Lung microvascular endothelial cell (primary cell): ENCODE measurements at regions not wholly inside any gene's neighbourhood (a gene's known extent, or its start where the extent isn't known, plus 50 kb on each side); places are given as distances from the start of the nearest gene placed in this dataset.
"Not testable (repeated sequence)": the region's sequence is repeated elsewhere in the genome, so short reads cannot be mapped to it uniquely, and the experiment has no call there.

ENCODE experiments used
- DNase-seq, 2 donors: peaks; one replicate each; pipeline versions ENCODE4 v3.0.0 to v3.0.0-alpha.2; 2010; ENCODE audit warnings: low read depth in 2 of 2

DNA sequence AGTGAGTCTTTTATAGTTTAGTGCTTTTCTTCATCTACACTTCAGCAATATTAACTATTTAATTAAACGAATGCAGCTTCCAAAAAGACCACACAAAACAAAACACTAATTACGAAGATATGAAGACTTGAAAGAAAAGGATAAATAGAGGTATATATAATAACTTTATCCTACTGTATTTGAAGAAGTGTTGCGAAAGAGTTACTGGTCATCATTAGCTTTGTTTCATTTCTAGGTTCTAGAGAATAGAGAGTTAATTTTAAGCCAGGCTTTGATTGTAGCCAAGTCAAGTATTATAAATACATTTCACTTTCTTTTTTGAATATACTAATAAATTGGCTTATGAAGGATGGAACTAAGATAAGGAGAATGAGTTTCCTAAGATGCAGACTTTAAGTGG is 416.8 kb upstream of the GBE1 start:
- no peak for DNase-seq

DNA sequence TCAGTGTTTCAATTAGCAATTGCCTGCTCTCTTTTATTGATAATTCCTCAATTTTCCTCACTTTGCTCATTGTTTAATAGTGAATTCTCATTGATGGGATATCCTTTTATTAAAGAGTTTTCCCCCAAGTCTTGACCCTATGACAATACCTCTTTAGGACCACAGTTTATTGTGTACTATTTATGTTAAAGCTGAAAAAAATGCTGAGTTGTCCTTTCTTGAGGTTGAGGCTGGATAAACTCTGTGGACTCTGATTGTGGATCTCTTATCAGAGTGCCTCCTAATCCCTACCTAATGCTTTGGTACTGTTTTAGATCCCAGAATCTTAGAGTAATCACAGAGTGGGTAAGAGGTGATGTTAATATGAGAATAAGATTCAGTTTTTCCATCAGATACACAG is 416.3 kb upstream of the GBE1 start:
- DNase-seq, result no peak

DNA sequence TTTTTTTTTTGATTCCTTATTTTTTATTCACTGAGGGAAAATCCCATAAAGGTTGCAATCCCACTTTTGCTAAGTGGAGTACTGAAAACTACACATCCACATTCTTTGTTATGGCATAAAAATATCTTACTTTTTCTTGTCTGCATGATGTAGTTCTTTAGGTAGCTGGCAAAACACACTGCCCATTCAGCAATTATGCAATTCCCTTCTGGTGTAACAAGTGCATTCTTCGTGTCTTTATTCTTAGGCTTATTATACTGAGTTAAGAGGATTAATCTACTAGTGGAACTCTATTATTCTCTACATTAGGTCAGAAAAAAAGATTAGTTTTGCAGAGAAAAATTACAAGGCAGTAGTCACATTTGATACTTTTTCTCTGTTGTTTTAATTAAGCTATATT is 403.8 kb upstream of the GBE1 start:
- DNase-seq, result no peak

DNA sequence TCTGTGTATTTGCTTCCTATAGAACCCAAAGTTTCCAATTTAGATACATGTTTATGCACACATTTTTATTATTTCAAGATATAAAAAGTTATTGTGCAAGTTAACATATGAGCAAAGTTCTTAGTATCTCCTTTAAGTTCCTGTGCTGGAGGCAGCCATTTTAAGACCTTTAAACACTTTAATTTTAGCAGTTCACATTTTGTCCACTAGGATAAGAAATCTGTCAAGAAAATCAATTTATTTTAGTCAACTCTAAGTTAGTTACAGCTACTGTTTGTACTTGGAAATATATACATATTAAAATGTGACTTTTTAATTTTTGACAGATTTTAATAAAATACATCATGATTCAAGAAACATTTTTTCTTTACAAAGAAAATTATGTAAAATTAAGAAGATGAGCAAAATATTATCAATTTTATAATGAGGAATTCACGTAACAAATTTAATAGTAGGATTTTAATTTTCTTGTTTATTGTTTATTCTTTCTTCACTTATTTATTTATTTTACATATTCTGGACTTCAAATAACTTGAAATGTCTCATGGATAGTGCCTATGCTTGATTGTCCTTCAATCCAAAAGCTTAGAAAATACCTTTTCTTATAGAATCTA is 402.6 kb upstream of the GBE1 start:
- peak in 1 of 2 donors; percentile 16 for DNase-seq

DNA sequence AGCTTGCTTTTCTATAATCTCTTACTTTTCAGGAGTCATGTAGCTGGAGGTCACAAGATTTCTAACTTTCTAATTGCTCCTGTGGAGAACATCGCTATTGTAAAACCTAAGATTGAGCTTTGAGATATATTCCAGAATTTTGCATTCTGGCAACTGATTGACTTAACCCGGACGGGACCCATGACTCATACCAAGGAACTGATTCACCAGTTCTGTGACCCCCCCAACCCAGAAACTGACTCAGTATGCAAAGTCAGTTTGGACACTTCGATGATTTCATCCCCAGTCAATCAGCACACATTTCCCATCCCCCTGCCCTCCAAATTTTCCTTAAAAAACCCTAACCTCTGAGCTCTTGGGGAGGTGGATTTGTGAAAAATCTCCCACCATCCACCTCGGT is 396.5 kb upstream of the GBE1 start:
- DNase-seq, result peak; percentile 2 to 93

DNA sequence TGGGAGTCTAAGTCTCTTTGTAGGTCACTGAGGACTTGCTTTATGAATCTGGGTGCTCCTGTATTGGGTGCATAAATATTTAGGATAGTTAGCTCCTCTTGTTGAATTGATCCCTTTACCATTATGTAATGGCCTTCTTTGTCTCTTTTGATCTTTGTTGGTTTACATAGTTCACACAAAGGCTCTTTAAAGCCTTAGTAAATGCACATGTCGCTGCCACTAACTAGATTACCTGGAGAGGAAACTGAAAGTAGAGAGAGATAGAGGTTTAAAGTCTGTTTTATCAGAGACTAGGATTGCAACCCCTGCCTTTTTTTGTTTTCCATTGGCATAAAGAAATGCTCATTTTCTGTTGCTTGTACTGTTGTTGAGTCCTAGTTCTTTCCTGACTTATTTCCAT is 392.4 kb upstream of the GBE1 start:
- not testable (repeated sequence) for DNase-seq

DNA sequence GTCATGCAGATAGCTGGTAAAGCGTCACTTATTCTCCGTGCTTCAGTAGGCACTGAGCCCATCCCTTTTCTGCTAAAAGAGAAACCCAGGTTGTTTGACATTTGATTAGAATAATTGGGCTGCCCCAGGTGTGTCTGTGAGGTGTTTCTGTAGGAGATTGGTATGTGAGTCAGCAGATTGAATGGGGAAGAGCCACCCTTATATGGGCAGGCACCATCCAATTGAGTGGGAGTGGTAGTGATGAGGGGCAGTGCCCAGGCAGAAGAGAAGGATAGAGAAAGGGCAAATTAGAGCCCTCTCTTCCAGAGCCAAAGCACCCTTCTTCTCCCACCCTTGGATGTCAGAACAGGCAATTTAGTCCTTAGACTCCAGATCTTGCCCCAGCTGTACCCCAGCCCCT is 384.3 kb upstream of the GBE1 start:
- DNase-seq, result no peak

DNA sequence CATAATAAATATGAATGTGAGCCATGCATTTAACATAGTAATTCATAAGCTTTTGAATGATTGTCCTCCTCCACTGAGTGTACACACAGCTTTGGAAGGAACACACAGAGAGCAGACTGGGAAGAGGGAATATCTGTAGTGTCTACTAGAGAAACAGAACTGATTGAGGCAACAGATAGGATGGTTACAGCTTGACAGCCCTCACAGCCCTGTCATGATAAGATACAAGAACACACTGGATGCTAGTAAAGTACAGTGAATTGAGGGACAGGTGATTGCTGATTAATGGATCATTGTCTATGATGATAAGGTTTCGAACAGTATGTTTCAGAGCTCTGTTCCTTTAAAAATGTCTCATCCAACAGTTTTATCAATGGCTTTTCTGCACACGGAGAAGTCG is 383.4 kb upstream of the GBE1 start:
- no peak for DNase-seq

DNA sequence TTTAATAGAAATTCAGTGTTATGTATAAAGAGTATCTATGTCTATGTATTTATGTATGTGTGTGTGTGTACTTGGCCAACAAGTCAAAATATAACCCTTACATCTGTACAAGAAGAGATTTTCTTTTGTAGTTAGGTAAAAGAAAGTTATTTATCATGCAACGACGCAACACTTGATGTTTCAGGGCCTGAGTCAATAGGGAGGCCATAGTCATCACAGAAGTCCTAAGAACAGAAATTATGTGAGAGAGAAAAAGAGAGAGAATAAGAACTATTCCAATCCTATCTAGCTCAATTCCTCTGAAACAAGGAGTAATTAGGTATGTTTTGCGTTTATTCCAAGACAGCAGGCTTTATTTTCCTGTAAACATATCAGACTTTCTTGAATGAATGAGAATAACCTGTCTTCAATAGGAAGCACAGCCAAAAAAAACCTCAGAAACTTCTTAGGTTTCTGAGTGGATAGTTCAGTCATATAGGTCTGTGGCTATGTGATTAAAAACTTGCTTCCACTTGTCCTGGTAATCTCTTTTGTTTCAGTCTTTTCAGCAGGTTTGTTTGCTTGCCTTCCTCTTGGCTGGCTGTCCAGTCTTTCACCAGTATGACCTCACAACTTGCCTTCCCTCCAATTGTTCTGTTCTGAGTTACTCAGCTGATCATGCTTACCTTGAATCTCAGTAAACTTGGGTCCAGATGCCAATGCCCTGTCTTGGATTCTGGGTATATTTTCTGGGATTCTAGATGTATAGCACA is 382.4 kb upstream of the GBE1 start:
- peak; percentile 10 to 23 for DNase-seq

DNA sequence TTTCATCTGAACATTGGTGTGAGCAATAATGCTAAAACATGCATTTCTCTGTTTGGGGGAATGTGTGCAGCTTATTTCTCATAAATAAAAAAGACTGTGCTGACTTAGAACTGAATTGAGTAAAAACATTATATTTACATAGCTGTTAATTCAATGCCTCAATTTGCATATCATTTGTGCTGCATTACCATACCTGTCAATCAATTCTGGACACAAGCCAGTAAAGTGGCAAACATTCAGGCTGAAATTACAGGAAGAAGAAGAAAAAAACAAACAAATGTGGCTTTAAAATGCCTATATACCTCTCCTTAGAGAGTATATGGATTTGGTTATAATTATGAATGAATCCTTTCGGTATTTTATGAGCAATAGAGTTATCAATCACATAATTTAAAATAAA is 380.1 kb upstream of the GBE1 start:
- no peak for DNase-seq

DNA sequence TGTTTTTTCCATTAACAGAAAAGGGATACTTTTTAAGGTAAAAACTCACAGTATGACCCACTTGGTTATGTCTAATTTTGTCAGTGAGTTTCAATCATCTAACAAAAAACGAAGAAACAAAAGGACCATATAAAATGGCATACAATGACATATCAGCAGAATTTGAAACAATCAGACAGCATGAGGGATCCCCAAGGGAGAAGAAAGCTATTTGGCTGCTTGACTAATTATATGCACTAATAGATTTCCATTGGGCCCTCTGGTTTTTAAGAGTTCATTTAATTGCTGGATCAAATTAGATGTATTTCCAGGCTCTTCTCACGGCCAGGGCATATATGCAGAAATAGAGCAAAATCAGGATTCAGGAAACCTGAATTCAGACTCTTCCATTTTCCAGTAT is 376.4 kb upstream of the GBE1 start:
- no peak for DNase-seq

DNA sequence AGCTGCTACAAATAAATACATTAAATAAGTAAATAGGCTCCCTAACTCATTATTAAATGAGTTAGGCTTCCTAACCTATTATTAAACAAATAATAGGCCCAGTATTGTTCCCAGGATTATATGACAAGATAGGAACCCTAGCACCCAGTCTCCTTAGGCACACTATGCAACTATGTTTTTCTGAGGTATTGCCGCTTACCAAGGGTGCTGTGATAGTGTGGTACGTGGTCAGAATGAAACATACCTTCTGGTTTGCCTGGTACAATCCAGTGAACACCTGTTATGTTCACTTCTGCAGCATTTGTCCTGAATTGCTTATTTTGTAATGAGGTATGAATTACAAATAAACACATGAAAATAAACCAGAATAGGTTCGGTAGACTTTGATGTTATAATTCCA is 375.6 kb upstream of the GBE1 start:
- DNase-seq, result no peak

DNA sequence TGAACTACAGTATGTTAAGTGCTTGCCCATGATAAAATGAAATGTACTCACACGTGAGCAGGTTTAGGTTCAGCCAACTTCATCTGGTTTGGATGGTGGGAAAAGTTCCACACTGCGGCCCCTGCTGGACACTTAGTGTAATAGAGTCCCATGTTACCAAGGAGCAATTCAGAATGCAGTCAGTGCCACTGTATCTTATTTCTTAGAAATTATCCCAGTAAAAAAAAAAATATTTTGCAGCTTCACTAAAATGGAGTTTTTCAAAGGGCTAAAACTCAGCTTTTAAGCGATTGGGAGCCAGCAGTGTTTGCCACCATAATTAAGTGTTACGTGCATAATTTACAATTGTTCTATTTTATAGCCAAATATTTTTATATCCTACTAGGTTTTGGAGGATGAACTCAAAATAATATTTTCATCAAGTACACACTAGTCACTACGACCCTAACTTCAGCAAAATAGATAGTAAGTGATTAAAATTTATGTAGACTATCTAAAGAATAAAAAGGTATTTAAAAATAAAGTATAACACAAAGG is 371.7 kb upstream of the GBE1 start:
- peak; percentile 73 to 84 for DNase-seq

DNA sequence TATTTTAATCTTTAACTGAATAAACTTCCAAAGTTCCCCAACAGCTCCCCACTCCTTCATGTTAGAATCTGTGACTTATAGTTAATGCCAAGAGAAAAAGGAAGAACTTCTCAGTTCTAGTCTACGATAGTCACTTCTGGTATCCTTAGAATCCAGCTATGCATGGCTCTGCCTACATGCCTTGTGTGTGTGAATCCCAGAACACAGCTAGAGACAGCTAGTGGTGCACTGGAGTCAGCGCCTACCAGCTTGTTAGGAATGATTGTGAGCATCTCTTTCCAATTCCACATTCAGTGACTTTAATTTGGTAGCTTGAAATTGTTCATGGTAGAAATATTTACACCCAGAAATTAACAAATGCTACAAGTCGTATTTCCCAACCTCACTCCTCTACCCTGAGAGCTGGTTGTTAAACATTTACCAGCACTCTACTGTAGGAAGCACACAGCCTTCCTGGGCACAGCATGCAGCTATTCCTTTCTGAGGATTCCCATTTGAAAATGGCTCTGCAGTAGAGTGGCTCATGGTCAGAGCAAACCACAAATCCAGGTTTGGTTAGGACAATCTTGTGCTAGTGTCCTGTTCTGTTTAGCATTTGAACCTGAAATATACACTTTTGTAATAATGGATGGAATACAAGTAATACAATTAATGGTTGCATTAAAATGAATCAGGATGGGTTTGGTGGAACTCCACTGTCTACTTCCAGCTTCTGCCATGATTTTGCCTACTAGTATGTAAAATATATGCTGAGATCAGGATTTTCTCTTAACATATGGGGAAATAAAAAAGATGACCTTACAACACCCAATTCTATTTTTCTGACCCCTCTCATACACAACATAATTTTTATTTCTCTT is 371.0 kb upstream of the GBE1 start:
- DNase-seq, result no peak

DNA sequence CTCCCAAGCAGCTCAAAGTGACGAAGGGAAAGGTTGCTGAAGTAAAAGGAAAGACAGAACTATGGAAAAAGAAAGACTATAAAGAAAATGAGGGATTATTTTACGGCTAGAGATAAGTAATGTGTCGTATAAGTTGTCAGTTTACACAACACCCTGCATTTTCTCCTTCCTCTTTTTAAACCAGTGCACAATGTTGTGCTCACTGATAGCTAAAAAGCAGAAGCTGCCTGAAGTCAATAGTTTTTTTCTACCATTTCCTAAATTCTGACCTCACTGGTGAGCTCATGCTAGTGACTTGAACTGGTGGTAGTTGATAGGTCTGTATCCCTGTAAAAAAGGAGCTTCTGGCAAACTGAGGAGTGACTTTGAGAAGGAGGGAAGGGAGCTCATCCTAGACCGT is 368.6 kb upstream of the GBE1 start:
- no peak for DNase-seq

DNA sequence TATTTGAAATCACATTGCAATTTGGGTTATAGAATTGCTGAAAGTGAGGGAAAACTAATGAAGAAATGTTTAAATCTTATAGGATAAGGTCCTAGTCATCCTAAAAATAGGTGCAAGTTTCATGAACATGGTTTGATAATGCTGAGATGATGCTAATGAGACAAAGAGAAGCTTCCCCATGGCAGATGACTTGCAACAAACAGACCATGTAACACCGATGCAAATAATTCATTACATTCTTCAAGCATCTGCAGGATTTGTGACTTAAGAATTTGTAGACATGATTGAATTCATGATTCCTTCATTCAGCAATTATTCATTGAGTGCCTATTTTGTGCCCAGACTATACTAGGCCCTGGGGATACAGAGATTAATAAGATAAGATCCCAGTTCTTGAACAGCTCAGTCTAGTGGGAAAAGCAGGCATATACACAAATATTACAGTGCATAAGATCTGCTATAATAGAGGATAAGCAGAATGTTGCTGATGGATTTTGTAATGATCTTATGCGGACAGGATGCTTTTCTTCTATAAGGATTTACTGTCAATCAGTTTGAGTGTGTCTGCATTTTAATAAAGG is 367.9 kb upstream of the GBE1 start:
- no peak for DNase-seq

DNA sequence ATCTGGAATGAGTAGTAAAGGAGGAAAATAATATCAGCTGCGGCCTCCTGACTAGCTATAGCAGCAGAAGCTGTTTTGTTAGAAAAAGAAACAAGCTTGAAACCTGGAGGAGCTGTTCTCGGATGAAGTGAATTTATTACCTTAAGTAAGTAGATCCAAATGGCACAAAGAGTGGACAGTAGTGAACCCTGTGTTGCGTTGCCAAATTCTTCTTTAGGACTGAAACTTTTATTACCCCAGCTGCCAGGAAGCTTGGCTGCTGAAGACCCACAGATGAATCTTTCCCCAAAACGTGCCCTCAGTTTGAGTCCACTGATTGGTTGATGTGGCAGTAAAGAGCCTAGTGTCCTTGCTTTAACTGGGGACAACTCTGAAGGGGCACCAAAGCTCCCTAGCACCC is 366.8 kb upstream of the GBE1 start:
- DNase-seq, result no peak

DNA sequence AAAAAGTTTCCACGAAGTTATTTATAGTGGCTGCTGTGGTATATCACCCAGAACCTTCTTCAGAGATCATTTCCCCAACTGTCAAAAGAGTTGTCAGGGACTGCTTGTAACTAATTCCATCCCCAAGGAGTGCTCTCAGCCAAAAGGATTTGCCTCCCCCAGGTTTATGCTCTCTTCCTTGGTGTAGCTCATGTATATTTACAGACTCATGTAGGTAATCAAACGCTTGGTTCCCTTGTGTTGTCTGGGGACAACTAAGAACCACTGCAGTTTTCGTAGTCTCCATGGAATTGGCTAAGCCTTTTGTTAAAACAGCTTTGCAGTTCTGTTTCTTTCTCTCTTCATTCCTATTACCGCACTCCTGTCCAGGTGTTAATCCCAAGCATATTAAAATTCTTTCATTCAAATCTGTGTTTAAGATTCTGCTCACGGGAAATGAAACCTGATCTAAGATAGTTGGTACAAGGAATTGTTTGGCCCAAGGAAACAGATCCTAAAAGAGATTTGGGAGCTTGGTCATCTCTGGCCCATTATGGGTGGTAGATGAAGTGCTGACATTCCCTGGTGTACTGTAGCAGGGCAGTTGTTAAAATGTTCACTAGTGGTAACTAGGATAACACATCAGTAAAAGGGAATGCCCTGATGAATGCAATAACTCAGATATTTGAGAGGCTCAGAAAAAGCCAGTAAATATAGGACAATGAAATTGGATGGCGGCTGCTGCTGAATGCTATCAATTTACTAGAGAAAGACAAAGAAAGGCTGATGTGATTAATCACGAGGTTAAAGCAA is 361.3 kb upstream of the GBE1 start:
- no peak for DNase-seq

DNA sequence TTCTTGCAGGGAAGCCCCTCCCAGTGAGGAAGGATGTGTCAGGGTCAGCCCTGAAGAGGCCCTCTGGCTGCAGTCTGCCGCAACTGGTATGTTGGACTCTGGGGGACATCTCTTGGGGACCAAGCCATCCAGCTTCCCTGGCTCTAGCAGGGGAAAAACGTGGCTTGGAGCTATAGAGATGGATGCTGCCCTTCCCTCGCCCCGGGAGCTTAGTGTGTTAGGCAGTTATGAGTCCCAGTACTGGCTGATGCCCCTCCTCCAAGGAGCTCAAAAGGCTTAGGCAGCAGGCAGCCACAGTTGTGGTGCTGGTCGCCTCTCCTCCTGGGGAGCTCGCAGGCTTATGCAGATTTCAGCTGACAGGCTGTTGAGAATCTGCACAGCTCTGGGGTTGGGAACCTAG is 353.1 kb upstream of the GBE1 start:
- no peak for DNase-seq

DNA sequence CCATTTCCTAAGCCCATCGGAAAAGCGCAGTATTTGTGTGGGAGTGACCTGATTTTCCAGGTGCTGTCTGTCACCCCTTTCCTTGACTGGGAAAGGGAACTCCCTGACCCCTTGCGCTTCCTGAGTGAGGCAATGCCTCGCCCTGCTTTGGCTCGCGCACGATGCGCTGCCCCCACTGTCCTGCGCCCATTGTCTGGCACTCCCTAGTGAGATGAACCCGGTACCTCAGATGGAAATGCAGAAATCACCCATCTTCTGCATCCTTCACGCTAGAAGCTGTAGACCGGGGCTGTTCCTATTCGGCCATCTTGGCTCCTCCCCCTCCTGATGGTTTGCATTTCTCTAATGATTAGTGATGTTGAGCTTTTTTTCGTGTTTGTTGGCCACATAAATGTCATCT is 349.3 kb upstream of the GBE1 start:
- not testable (repeated sequence) for DNase-seq

DNA sequence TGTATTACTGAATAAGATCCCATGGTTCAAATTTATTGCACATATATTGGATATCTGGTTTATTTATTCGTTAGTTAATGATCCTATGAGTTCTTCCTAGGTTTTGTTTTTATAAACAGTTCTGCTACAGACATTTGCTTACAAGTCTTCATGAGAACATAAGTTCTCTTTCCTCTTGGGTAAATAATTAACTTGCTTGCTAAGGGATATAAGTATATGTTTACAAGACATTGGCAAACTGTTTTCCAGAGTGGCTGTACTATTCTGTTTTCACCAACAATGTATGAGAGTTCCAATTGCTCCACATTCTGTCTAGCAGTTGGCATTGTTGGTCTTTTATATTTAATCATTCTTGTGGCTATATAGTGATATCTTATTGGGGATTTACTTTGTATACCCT is 341.8 kb upstream of the GBE1 start:
- DNase-seq, result no peak
